ENCODE measurements at regions not wholly inside any gene's neighbourhood (a gene's known extent, or its start where the extent isn't known, plus 50 kb on each side); places are given as distances from the start of the nearest gene placed in this dataset.
A peak's percentile ranks its signal among the peaks of the same experiment; 100 is the strongest.

DNA sequence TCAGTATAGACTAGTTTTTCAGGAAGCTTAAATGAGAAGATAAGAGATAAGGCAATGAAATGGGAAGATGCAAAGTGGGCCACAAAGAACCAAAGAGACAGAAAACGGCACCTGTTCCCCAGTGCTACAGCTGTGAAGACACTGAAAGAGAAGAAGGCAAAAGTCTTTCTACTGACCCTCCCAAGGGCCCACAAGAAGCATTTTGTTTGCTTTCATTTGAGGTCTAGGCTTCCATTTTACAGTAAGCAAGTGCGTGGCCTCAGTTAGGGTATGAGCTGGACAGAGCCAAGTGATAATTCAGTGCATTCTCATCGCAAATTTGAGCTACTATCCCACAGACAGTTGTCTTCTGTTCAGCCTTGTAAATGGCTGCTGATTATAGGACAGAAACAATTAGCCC is 53.4 kb upstream of the STK17B start:
- ATAC-seq (ENCODE audit: low read depth) = no peak
- DNase-seq = no peak
- POLR2A ChIA-PET = interaction anchor here (1.1 to 1.6 kb wide), 4 partner anchors 9 to 59 kb away, joined by 3 to 6 read pairs (median 3); partner anchors contain the start of gene STK17B
- Mint-ChIP-seq H3K27me3 (no peaks in the 10 kb centered on the region), H3K36me3 (peaks cover 29% of the 10 kb centered on the region), H3K4me3 (peak overlapping the region; percentile 58), H3K9me3 (peaks cover 4% of the 10 kb centered on the region), H3K27ac (peak overlapping the region; percentile 49), H3K4me1 (peaks cover 70% of the 10 kb centered on the region)

DNA sequence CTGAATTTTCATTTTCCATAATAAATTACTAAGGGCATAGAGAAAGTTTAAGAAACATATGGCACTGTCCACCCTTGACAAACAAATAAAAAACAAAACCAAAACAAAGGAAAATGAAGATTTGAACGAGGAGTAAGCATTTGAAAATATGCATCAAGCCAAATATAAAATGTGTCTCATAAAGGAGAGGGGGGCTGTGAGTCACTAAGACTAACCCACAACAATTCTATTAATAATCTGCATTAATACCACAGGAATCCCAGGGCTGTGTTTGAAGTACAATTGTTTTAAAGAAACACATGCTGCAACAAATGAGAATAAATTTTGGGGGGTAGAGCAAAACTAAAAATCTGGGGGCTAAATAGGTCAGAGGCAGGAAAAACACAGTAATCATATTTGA is 53.8 kb upstream of the STK17B start:
- ATAC-seq (ENCODE audit: low read depth) (no peak), DNase-seq (no peak)
- peaks cover 71% of the 10 kb centered on the region for H3K4me1 Mint-ChIP-seq
- peak overlapping the region; percentile 69 for H3K27ac Mint-ChIP-seq
- POLR2A ChIA-PET = interaction anchor here (1.1 to 1.6 kb wide), 3 partner anchors 9 to 59 kb away, joined by 3 to 6 read pairs (median 3); no protein-coding TSS in a partner anchor
- peaks cover 29% of the 10 kb centered on the region for H3K36me3 Mint-ChIP-seq
- H3K9me3 Mint-ChIP-seq = peaks cover 4% of the 10 kb centered on the region
- no peaks in the 10 kb centered on the region for H3K27me3 Mint-ChIP-seq
- peak overlapping the region; percentile 58 for H3K4me3 Mint-ChIP-seq

DNA sequence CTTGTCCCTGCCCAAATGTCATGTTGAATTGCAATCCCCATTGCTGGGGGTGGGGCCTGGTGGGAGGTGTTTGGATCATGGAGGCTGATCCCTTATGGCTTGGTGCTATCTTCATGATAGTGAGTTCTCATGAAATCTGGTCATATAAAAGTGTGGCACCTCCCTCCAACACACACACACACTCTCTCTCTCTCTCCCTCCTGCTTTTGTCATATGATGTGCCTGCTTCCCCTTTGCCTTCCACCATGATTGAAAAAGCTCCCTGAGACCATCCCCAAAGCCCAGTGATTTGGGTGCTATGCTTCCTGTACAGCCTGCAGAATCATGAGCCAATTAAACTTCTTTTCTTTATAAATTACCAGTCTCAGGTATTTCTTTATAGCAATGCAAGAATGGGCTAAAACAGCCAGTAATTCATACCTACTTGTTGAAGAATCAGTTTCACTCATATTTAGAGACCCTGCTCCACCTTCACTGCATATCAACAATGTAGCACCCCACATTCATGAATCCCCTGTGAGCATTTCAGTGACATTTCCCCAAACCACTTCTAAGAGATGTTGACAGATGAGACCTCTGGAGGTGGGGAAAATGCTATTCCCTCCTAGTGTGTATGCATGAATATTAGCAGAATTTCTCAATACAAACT is 54.8 kb upstream of the STK17B start:
- H3K4me1 Mint-ChIP-seq = peaks cover 72% of the 10 kb centered on the region
- DNase-seq (no peak), ATAC-seq (ENCODE audit: low read depth) (no peak)
- no peaks in the 10 kb centered on the region for H3K27me3 Mint-ChIP-seq
- H3K27ac Mint-ChIP-seq = peak overlapping the region; percentile 31
- POLR2A ChIA-PET = interaction anchor here (0.6 to 11.2 kb wide), 2 partner anchors 8 to 52 kb away, joined by 3 to 169 read pairs; partner anchors contain the start of gene STK17B
- H3K9me3 Mint-ChIP-seq = peaks cover 4% of the 10 kb centered on the region
- peak overlapping the region; percentile 7 for H3K4me3 Mint-ChIP-seq
- peaks cover 29% of the 10 kb centered on the region for H3K36me3 Mint-ChIP-seq

DNA sequence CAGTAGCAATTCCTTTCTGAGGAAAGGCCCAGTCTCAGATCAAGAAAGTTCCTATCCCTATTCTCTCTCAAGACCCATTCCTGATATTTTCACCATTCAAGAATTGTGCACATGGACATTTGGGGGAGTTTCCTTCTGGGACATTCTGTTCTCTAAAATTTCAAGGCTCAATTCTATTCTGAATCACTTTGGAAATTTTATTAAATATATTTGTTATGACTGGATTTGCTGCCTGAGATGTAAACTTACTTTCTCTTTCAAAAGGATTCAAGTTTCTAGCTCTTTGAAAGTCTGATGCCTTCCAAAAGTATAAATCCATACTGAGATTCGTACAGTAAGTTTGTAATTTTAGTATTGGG is 55.3 kb upstream of the STK17B start:
- no peak for DNase-seq
- ATAC-seq (ENCODE audit: low read depth) = no peak
- H3K9me3 Mint-ChIP-seq = peaks cover 4% of the 10 kb centered on the region
- POLR2A ChIA-PET = interaction anchor here (0.6 to 11.2 kb wide), 2 partner anchors 8 to 53 kb away, joined by 3 to 169 read pairs; partner anchors contain the start of gene STK17B
- no peaks in the 10 kb centered on the region for H3K27me3 Mint-ChIP-seq
- peaks cover 77% of the 10 kb centered on the region for H3K4me1 Mint-ChIP-seq
- H3K4me3 Mint-ChIP-seq = peak overlapping the region; percentile 21
- H3K36me3 Mint-ChIP-seq = peaks cover 29% of the 10 kb centered on the region
- peak overlapping the region; percentile 31 for H3K27ac Mint-ChIP-seq

DNA sequence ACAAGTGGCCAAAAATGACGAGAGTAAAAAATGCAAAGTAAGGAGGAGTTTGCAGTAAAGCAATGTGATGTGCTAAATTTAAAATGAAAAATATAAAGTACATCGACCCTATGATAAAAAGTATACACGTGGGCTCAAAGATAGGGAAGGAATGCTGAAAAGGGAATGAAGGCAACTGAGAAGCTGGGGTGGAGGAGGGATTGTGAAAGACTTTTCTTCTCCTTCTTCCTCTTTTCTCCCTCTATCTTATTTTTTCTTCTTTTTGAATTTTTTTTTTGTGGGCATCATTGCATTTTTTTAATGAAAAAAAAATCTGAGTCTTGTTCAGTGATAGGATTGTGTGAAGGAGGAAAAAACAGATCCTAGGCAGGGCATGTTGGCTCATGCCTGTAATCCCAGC is 57.6 kb upstream of the STK17B start:
- H3K9me3 Mint-ChIP-seq = no peaks in the 10 kb centered on the region
- no peak for ATAC-seq (ENCODE audit: low read depth)
- DNase-seq = no peak
- H3K36me3 Mint-ChIP-seq = peaks cover 12% of the 10 kb centered on the region
- peaks cover 85% of the 10 kb centered on the region for H3K4me1 Mint-ChIP-seq
- no peaks in the 10 kb centered on the region for H3K27me3 Mint-ChIP-seq
- H3K4me3 Mint-ChIP-seq = peak overlapping the region; percentile 31
- H3K27ac Mint-ChIP-seq = peak overlapping the region; percentile 75
- POLR2A ChIA-PET = interaction anchor here (0.9 to 11.2 kb wide), 6 partner anchors 10 to 55 kb away, joined by 3 to 169 read pairs (median 9); partner anchors contain the start of gene STK17B

DNA sequence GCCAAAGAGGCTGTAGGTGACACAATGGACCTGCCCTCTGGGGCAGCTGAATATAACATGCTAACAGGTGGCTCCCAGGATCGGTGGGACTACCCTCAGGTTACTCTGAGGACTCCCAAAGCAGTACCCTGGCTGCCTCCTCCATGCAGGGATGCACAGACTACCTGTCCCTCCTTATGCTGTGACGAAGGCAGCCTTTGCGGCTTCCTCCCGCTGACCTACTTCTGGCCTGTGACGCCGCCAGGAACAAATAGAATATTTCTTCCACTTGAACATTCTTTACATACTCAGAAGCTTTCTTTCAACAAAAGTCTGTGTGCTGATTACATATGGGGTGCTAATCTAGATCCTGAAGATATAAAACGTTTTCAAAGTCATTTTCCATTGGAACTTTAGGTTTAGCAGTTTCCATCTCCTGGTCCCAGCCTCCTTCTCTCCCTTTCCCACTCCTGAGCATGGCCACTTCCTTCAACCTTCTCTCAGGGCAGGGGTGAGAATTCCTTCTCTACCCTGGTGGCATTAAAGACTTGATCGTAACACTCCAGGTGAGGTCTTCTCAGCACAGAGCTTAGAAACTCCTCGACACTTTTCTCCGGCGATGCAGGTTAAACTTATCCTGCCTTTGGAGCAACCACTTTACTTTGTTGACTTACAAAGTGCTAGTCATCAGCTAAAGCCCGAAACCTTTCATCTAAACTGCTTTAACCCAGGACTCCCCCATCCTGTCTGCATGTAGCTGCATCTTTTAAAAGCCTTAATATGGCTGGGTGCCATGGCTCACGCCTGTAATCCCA is 58.9 kb upstream of the STK17B start:
- ATAC-seq (ENCODE audit: low read depth) = peak; percentile 64
- DNase-seq = peak; percentile 58
- Mint-ChIP-seq H3K36me3 (peaks cover 4% of the 10 kb centered on the region), H3K4me3 (peak overlapping the region; percentile 78), H3K27ac (peak overlapping the region; percentile 92), H3K9me3 (no peaks in the 10 kb centered on the region), H3K4me1 (peaks cover 82% of the 10 kb centered on the region), H3K27me3 (no peaks in the 10 kb centered on the region)
- POLR2A ChIA-PET = interaction anchor here (0.6 to 11.2 kb wide), 12 partner anchors 9 to 86 kb away, joined by 3 to 169 read pairs (median 5); partner anchors contain the start of gene STK17B

DNA sequence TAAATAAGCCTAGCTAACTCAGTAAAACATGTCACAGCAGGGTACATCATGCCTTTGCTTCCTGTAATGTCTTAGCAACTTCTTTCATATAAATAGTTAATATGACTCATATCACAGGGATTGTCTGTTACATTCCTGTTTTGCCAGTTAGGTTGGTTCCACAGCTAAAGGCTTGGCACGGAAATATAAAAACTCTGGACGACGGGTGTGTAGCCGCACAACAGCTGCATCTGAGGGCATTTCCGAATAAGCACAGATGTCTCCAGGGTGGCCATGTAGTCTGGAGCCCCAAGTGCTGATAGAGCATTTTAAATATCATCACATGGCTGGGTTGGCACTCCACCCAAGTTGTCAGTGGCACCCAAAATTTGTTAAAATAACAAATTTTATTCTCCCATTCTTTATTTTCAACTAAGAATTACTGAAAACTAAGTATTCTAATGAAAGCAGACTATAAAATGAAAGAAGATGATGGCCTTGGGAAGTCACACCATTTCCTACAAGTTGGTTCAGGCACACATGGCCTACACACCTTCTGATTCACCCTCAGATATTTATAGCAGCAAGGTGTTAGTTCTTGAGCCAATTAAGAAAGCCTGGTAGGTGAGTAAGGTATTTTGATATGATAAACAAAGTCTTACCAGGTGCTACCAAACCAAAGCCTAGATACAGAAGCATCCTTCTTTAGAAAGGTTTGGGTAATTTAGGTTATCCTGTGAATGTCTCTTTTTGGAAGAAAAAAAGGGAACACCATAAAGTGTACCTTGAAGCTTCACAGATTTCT is 61.8 kb upstream of the STK17B start:
- no peak for DNase-seq
- Mint-ChIP-seq H3K36me3 (peaks cover 10% of the 10 kb centered on the region), H3K4me1 (peaks cover 82% of the 10 kb centered on the region), H3K9me3 (no peaks in the 10 kb centered on the region), H3K4me3 (peak overlapping the region; percentile 55), H3K27me3 (no peaks in the 10 kb centered on the region), H3K27ac (peak overlapping the region; percentile 88)
- ATAC-seq (ENCODE audit: low read depth) = no peak
- POLR2A ChIA-PET = interaction anchor here (0.7 to 11.2 kb wide), 17 partner anchors 8 to 660 kb away, joined by 3 to 169 read pairs (median 6); partner anchors contain the start of gene STK17B

DNA sequence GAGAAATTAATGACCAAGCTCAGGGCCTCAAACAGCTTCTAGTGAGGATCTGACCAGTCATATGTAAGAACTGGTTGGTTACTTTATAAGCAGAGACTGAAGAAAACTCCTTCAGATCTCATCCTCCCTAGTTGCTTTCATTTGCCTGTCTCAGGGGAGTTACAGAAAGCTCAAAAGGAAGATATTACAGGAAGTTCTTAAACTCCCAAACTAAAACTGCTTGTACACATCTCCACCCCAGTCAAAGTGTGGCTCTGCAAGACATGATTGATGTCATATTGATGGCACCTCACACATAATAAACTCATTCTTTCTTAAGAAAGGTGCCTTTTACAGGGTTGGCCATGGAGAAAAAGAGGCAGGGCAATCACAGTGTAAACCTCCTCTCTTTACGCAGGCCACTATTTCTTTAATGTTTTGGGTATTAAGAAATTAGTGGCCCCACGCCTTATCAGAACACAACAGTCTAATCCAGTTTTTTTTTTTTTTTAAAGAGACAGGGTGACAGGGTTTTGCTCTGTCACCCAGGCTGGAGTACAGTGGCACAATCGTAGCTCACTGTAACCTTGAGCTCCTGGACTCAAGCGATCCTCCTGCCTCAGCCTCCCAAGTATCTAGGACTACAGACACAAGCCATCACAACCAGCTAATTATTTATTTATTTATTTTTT is 62.6 kb upstream of the STK17B start:
- Mint-ChIP-seq H3K27me3 (no peaks in the 10 kb centered on the region), H3K4me1 (peaks cover 82% of the 10 kb centered on the region), H3K27ac (peak overlapping the region; percentile 88), H3K4me3 (peak overlapping the region; percentile 55), H3K36me3 (peaks cover 11% of the 10 kb centered on the region), H3K9me3 (no peaks in the 10 kb centered on the region)
- DNase-seq (no peak), ATAC-seq (ENCODE audit: low read depth) (peak; percentile 41)
- POLR2A ChIA-PET = interaction anchor here (0.6 to 11.2 kb wide), 20 partner anchors 8 to 661 kb away, joined by 3 to 169 read pairs (median 6); partner anchors contain the start of gene STK17B

DNA sequence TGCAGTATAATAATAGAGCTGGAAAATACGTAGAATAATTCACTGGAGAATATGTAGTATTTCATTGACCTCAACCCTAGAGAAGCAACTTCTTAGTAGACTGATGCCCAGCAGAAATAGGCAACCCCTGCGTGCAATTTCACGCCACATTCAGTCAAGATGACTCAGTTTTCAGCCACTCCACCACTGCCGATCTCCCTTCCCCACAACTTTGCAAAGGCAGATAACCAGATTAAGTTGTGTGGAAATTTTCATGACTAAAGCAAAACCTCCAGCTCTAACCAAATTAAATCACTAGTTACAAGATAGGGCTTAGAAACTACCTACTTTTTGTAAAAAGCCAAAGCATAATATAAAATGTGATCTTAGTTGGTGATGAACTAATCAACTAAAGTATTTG is 63.3 kb upstream of the STK17B start:
- ATAC-seq (ENCODE audit: low read depth) (peak; percentile 32), DNase-seq (peak; percentile 55)
- H3K27me3 Mint-ChIP-seq = no peaks in the 10 kb centered on the region
- peaks cover 11% of the 10 kb centered on the region for H3K36me3 Mint-ChIP-seq
- no peaks in the 10 kb centered on the region for H3K9me3 Mint-ChIP-seq
- POLR2A ChIA-PET = interaction anchor here (0.6 to 11.2 kb wide), 18 partner anchors 8 to 102 kb away, joined by 3 to 169 read pairs (median 6); partner anchors contain the start of gene STK17B
- H3K27ac Mint-ChIP-seq = peak overlapping the region; percentile 88
- H3K4me3 Mint-ChIP-seq = peak overlapping the region; percentile 55
- H3K4me1 Mint-ChIP-seq = peaks cover 83% of the 10 kb centered on the region

DNA sequence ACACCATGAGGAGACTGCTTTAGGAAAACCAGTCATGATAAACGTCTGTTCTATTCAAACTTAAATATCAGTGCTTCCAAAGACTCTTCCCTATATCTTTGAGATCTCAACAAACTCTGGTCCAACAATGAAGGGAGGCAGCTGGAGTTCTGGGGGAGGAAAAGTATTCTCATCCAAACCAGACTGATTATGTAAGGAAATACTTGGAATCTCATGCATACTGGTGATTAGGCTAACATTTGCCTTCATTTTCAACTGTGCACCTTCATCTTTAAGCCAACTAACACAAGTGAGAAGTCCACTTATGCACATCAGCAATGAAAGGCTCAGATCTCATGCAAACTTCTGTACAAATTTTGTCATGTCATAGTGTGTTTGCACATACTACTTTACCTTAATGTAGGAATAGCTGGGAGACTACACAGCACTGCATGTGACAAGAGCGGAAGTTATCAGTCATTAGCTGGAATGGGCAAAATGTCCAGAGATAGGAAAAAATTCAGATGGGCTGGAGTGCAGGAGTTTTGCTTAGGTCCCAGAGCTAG is 67.5 kb upstream of the STK17B start:
- H3K27me3 Mint-ChIP-seq = no peaks in the 10 kb centered on the region
- POLR2A ChIA-PET = interaction anchor here (0.8 to 13.4 kb wide), 13 partner anchors 8 to 81 kb away, joined by 3 to 223 read pairs (median 10); partner anchors contain the start of gene STK17B

DNA sequence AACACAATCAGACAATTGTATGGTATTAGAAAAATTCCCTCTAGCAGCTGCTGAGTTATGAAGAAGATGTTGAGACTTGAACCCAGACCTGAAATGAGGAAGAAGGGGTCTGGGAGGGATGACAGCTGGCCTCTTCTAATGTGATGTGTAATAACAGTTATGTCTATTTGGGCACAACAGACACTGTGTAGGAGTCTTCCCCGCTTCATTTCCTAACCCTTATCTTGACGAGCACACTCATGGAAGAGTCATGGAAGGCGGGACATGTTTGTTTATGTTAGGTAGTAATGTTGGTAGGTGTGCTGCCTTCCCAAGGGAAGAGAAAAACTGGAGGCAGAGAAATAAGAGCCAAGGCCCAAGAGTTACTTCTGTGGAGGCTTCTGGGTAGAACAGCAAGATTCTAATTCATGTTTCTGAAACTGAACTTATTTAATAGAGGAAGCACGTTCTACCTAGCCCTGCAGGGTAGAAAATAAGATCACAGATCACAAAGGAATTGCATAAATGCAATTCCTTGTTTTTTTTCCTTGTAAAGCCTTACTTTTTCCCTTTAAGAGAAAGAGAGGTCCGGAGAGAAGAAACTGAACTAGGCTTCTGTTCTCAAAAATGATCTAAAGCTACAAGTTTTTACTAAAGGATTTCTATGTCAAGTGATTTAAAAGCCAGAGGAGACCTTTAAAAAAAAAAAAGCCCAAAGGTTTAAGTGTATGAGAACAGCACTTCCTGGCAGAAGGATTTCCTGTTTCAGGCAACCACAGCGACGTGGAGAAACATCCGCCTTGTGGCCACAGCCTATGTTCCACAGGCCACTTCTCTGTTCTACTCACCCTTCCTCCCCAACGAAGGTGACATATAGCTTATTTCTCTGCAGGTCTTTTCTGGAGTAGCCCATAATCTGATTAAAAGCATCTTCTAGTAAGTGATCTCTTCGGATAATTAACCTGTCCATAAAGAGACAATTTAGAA is 68.5 kb upstream of the STK17B start:
- H3K4me3 Mint-ChIP-seq = peak overlapping the region; percentile 78
- peak; percentile 62 for ATAC-seq (ENCODE audit: low read depth)
- no peaks in the 10 kb centered on the region for H3K27me3 Mint-ChIP-seq
- H3K4me1 Mint-ChIP-seq = peaks cover 70% of the 10 kb centered on the region
- H3K36me3 Mint-ChIP-seq = peaks cover 14% of the 10 kb centered on the region
- peak overlapping the region; percentile 93 for H3K27ac Mint-ChIP-seq
- H3K9me3 Mint-ChIP-seq = no peaks in the 10 kb centered on the region
- POLR2A ChIA-PET = interaction anchor here (0.5 to 13.4 kb wide), 25 partner anchors 9 to 160 kb away, joined by 3 to 223 read pairs (median 4); partner anchors contain the start of gene STK17B
- DNase-seq = peak; percentile 80

More for the DNA sequence above, 67.5 kb upstream of the STK17B start:
- Mint-ChIP-seq H3K4me1 (peaks cover 73% of the 10 kb centered on the region), H3K27ac (peak overlapping the region; percentile 93), H3K4me3 (peak overlapping the region; percentile 78), H3K36me3 (peaks cover 11% of the 10 kb centered on the region), H3K9me3 (no peaks in the 10 kb centered on the region)
- DNase-seq (no peak), ATAC-seq (ENCODE audit: low read depth) (no peak)

Data from activated naive CD8-positive, alpha-beta T cell treated with anti-CD3 and anti-CD28 coated beads, Interleukin-2, amount 10 ng/mL, durations not matched to agents 7 days and 5 days (primary cell).